Endodermal cell (in vitro differentiated cells): ENCODE measurements at regions not wholly inside any gene's neighbourhood (a gene's known extent, or its start where the extent isn't known, plus 50 kb on each side); places are given as distances from the start of the nearest gene placed in this dataset.

ENCODE experiments used
- DNase-seq: peaks from one replicate; pipeline ENCODE4 v3.0.0-alpha.2; 2017
- H3K27ac ChIP-seq: 2 replicates; pipeline ENCODE4 v1.5.1; 2013; ENCODE audit warnings: mild to moderate bottlenecking, low read depth, low read length, moderate library complexity
- H3K27me3 ChIP-seq: 2 replicates; pipeline ENCODE4 v1.6.1; 2013; ENCODE audit warnings: mild to moderate bottlenecking, low read length, moderate library complexity; ENCODE audit not compliant: insufficient read depth, control insufficient read depth, poor library complexity, severe bottlenecking
- H3K36me3 ChIP-seq: 2 replicates; pipeline ENCODE4 v1.7.0; 2013; ENCODE audit warnings: mild to moderate bottlenecking, low read length, moderate library complexity; ENCODE audit not compliant: control insufficient read depth, insufficient read depth
- H3K4me1 ChIP-seq: one replicate; pipeline ENCODE4 v1.7.0; 2013; ENCODE audit warnings: low read length; ENCODE audit not compliant: control insufficient read depth, insufficient read depth
- H3K4me3 ChIP-seq: 2 replicates; pipeline ENCODE4 v1.5.1; 2013; ENCODE audit warnings: mild to moderate bottlenecking, low read length, moderate library complexity
- H3K9ac ChIP-seq: 2 replicates; pipeline ENCODE4 v1.6.1; 2013; ENCODE audit warnings: mild to moderate bottlenecking, low read length, moderate library complexity; ENCODE audit not compliant: poor library complexity, severe bottlenecking; ENCODE audit errors: extremely low read depth
- H3K9me3 ChIP-seq: 2 replicates; pipeline ENCODE4 v1.6.1; 2013; ENCODE audit warnings: mild to moderate bottlenecking, low read length, moderate library complexity; ENCODE audit not compliant: control insufficient read depth
- H3K27ac Mint-ChIP-seq: 2 replicates; pipeline ENCODE4 v1.8.0; 2020; ENCODE audit warnings: mixed read lengths
- H3K27me3 Mint-ChIP-seq: 2 replicates; pipeline ENCODE4 v1.8.0; 2021; ENCODE audit warnings: mild to moderate bottlenecking, mixed read lengths; ENCODE audit not compliant: insufficient read depth
- H3K36me3 Mint-ChIP-seq: 2 replicates; pipeline ENCODE4 v1.8.0; 2020; ENCODE audit warnings: low read depth, mixed read lengths
- H3K4me1 Mint-ChIP-seq: 2 replicates; pipeline ENCODE4 v1.8.0; 2020; ENCODE audit warnings: mixed read lengths
- H3K4me3 Mint-ChIP-seq: 2 replicates; pipeline ENCODE4 v1.8.0; 2020; ENCODE audit warnings: mild to moderate bottlenecking, moderate library complexity, mixed read lengths
- H3K9me3 Mint-ChIP-seq: 2 replicates; pipeline ENCODE4 v1.8.0; 2020; ENCODE audit warnings: mild to moderate bottlenecking, mixed read lengths
- WGBS, 2 experiments: methylation state at CpG; one replicate each; pipeline versions ENCODE4 v1.1.5 to v1.1.7; 2013; ENCODE audit warnings: missing lambda C conversion rate in 2 of 2, mixed read lengths in 1 of 2; ENCODE audit not compliant: insufficient coverage in 1 of 2, insufficient read length in 1 of 2; 5-methylcytosine and 5-hydroxymethylcytosine counted together
- TF ChIP-seq, protein P1 (sequence below): fragments of 200-600 bp; sonication (generic); conservative IDR thresholded peaks from 2 replicates; pipeline ENCODE4 v1.5.0; 2021; ENCODE audit warnings: antibody characterized with exemption, mild to moderate bottlenecking

- Histone ChIP-seq H3K4me3 (no peak overlapping the region), H3K9ac (no peak overlapping the region), H3K4me1 (peaks cover 18% of the 10 kb centered on the region), H3K27me3 (no peaks in the 10 kb centered on the region), H3K9me3 (no peaks in the 10 kb centered on the region), H3K36me3 (no peaks in the 10 kb centered on the region), H3K27ac (no peak overlapping the region)
- H3K36me3 Mint-ChIP-seq, result no peaks in the 10 kb centered on the region
- 97 to 100% methylated on average over 1 to 2 of the region's 2 CpGs for WGBS, 2 experiments
- H3K9me3 Mint-ChIP-seq, result no peaks in the 10 kb centered on the region
- no peak overlapping the region for H3K27ac Mint-ChIP-seq
- TF ChIP-seq, protein P1, sequence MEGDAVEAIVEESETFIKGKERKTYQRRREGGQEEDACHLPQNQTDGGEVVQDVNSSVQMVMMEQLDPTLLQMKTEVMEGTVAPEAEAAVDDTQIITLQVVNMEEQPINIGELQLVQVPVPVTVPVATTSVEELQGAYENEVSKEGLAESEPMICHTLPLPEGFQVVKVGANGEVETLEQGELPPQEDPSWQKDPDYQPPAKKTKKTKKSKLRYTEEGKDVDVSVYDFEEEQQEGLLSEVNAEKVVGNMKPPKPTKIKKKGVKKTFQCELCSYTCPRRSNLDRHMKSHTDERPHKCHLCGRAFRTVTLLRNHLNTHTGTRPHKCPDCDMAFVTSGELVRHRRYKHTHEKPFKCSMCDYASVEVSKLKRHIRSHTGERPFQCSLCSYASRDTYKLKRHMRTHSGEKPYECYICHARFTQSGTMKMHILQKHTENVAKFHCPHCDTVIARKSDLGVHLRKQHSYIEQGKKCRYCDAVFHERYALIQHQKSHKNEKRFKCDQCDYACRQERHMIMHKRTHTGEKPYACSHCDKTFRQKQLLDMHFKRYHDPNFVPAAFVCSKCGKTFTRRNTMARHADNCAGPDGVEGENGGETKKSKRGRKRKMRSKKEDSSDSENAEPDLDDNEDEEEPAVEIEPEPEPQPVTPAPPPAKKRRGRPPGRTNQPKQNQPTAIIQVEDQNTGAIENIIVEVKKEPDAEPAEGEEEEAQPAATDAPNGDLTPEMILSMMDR, result no peak
- peaks cover 53% of the 10 kb centered on the region for H3K4me1 Mint-ChIP-seq
- no peak overlapping the region for H3K4me3 Mint-ChIP-seq
- H3K27me3 Mint-ChIP-seq, result peaks cover 19% of the 10 kb centered on the region
- no peak for DNase-seq
Observed at GRCh38 chr1:48057249-48057648, 60.1 kb upstream of the TRABD2B start.

DNA sequence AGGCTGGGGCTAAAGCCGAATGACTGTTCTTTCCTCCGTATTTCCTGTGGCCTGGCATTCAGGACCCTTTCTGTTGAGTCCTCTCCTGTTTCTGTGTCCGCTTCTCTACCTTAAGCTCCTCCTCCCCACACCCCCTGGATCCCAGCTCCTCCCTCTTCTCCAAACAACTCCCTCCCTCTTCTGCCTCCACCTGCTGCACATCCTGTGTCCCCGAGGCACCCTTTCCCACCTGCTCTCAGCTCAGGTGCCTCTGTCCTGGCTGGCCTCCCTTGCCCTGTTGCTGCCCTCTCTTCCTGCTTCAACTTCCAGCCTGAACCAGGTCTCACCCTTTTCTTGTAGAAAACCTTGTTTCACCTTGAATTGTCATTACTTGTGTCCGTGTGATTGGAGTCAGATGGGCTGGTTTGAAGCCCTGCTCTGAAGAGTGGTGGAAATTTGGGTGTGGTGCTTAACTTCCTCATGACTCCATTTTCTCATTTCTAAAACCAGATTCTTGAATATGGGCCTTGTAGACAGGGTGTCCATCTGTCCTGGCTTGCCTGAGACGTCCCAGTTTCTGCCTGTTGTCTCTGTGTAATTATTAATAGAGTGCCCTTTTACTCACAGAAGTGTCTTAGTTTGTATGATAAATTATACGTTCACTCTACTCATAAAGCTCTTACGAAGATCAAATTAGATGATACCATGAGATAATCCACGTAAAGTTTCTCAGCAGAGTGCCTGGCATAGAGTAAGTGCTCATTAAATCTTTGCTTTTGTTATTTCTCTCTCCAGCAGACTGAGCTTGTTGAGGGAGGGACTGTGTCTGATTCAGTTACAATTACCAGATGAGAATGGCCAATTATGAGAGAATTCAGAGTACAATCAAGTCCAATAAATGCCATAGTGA is 58.9 kb upstream of the TRABD2B start:
- Mint-ChIP-seq H3K4me3 (no peak overlapping the region), H3K9me3 (no peaks in the 10 kb centered on the region), H3K27me3 (peaks cover 19% of the 10 kb centered on the region), H3K4me1 (peaks cover 59% of the 10 kb centered on the region), H3K27ac (no peak overlapping the region), H3K36me3 (no peaks in the 10 kb centered on the region)
- H3K27ac ChIP-seq, result no peak overlapping the region
- no peaks in the 10 kb centered on the region for H3K36me3 ChIP-seq
- TF ChIP-seq, protein P1, result no peak
- H3K9ac ChIP-seq, result no peak overlapping the region
- H3K4me3 ChIP-seq, result no peak overlapping the region
- whole genome bisulfite sequencing, 2 experiments, result 83 to 87% methylated on average over 7 to 9 of the region's 9 CpGs
- H3K9me3 ChIP-seq, result no peaks in the 10 kb centered on the region
- peak; percentile 86 for DNase-seq
- peaks cover 27% of the 10 kb centered on the region for H3K4me1 ChIP-seq
- no peaks in the 10 kb centered on the region for H3K27me3 ChIP-seq

GRCh38 chr1:48054232-48054631 is 57.0 kb upstream of the TRABD2B start:
- TF ChIP-seq, protein P1, result no peak
- no peak for DNase-seq
- H3K27ac ChIP-seq, result no peak overlapping the region
- no peaks in the 10 kb centered on the region for H3K9me3 Mint-ChIP-seq
- no peaks in the 10 kb centered on the region for H3K36me3 ChIP-seq
- no peak overlapping the region for H3K9ac ChIP-seq
- peaks cover 36% of the 10 kb centered on the region for H3K4me1 ChIP-seq
- no peaks in the 10 kb centered on the region for H3K36me3 Mint-ChIP-seq
- no peaks in the 10 kb centered on the region for H3K9me3 ChIP-seq
- no peak overlapping the region for H3K4me3 ChIP-seq
- H3K4me1 Mint-ChIP-seq, result peaks cover 74% of the 10 kb centered on the region
- peaks cover 14% of the 10 kb centered on the region for H3K27me3 Mint-ChIP-seq
- H3K27me3 ChIP-seq, result no peaks in the 10 kb centered on the region
- no peak overlapping the region for H3K27ac Mint-ChIP-seq
- no peak overlapping the region for H3K4me3 Mint-ChIP-seq
